SKM-1 treated with dmso at 0.1 percent for 144 hours (cell line): ENCODE measurements at regions not wholly inside any gene's neighbourhood (a gene's known extent, or its start where the extent isn't known, plus 50 kb on each side); places are given as distances from the start of the nearest gene placed in this dataset.
"Not testable (repeated sequence)": the region's sequence is repeated elsewhere in the genome, so short reads cannot be mapped to it uniquely, and the experiment has no call there.

ENCODE experiments used
- DNase-seq: peaks from one replicate; lab custom pipeline; 2025; ENCODE audit not compliant: unreplicated experiment; lab: John Stamatoyannopoulos, UW

DNA sequence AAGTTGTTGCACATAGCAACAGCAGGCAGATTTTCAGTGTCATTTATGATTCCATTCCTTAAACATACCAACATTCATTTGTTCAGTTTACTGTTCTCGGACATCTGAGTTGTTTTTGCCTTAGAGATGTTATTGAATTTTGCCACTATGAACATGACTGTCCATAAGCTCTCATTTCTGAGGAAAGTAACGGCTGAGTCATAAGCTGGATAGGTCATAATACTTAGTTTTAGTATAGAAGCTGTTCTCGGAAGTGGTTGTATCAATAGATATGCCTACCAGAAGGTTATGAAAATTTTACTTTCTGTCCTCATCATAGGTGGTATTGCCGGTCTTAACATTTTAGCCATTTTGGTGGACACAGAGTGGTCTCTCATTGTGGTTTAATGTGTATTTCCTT is 157.1 kb upstream of the CLNK start:
- DNase-seq = no peak

DNA sequence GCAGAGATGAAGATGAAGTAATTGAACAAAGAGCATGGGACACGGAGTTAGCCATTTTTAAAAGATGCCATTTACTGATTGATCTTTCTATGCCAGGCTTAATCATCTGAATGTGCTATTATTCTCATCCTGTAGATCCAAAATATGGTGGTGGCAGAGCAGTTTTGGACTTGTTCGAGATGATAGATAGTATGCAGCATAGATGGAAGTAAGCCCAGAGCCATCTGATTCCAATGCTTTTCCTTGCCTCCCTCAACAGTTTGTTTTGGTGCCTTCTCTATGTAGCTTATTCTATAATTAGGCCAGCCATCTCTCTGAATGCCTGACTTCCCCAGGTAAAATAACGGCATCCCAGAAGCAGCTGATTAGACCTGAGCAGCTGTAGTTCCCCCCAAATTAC is 152.6 kb upstream of the CLNK start:
- DNase-seq = no peak

DNA sequence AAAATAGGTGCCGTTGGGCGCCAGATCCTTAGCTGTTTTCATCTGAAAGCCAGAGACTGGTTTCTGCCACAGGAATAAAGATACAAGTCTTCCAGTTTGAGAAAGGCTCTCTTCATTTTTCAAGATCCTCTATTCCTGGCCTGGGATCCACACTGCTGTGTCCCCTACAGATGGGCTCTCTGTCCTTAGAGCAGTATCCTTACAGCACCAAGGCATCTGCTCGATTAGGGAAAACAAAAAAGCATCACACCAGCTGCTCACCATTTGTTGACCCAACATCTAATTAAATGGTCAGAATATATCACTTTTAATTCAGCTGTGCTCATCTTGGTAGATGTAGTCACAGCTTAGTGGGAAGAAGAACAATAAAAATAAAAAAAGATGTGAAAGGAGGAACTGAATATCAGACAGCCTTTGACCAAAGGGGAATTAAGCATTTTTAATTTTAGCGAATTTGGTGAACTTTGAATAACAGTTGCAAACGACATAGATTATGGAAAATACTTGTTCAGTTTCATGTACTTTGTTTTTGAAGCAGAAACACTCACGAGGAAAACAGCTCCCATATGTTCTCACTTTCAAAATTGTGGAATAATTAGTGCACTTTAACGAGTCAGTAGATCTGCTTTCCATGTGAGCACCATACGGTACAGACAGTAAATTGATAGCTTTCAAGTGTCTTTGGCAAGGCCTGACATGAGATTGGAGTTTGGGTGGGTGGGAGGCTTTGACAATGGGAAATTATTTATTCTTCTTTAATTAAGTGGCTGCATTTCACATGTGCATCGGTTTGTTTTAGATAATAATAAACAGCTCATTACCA is 148.4 kb upstream of the CLNK start:
- DNase-seq = no peak

DNA sequence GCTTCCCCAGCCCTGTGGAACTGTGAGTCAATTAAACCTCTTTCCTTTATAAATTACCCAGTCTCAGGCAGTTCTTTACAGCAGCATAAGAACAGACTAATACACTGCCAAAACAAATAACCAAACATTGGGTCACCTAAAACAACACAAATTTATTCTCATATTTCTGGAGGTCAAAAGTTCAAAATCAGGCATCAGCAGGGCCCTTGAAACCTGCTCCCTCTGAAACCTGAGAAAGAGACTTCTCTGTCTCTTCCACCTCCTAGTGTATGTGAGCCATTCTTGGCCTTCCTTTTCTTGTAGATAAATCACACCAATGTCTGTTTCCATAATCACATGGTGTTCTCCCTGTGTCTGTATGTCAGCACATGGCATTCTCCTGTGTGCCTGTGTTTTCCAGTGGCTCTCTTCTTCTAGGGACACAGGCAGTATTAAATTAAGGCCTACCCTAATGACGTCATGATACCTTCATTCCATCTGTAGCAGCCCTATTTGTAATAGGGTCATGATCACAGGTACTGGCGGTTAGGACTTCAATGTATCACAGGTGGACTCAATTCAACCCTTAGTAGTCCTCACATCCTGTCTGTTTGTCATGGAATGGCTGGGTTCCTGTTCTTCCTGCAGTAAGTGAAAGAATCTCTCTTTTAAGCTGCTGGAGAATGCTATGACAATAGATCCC is 147.3 kb upstream of the CLNK start:
- DNase-seq = no peak

DNA sequence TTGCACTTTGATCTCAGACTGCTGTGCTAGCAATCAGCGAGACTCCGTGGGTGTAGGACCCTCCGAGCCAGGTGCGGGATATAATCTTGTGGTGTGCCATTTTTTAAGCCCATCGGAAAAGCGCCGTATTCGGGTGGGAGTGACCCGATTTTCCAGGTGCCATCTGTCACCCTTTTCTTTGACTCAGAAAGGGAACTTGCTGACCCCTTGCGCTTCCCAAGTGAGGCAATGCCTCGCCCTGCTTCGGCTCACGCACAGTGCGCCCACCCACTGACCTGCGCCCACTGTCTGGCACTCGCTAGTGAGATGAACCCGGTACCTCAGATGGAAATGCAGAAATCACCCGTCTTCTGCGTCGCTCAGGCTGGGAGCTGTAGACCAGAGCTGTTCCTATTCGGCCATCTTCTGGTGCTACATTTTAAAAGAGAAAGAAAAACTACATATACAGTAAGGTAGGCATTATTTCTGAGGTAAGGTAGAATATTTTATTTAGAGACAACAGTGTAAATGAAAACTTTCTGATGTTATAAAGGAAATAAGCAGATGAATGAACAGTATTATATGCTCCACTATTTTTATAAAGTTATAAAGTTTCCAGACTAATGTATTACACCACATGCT is 144.5 kb upstream of the CLNK start:
- DNase-seq = not testable (repeated sequence)

DNA sequence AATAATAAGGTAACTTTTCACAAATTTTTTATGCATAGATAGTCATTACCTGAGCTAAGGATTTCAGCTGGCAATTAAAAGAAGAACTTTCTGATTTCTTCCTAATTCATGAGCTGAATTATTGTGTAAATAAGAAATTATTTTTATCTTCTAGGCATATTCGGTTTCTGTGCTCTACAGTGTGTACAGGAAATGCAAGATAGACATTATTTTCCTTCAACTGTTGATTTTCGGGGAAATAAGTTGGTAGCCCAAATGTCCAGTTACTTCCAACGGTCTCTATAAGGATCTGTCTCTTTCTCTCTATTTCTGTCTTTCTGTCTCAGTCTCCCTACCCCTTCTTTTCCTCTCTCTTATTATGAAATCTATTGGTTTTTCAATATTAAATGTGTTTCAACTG is 137.3 kb upstream of the CLNK start:
- no peak for DNase-seq

DNA sequence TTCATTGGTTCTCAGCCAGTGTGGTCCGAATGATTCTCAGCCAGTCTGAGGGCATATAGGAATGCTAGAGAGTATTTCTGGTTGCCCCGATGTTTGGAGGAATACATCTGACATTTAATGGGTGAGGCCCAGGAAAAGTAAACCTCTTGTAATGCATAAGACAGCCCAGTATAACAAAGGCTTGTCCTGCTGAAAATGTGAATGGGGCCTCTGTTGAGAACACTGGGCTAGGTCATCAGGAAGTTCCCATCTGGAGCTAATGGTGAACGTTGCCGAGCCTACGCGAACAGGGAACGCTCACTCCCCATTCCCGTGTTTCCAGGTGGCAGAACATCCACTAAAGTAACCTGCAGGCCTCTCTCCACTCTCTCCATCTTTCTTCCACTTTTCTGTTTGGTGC is 132.0 kb upstream of the CLNK start:
- no peak for DNase-seq

DNA sequence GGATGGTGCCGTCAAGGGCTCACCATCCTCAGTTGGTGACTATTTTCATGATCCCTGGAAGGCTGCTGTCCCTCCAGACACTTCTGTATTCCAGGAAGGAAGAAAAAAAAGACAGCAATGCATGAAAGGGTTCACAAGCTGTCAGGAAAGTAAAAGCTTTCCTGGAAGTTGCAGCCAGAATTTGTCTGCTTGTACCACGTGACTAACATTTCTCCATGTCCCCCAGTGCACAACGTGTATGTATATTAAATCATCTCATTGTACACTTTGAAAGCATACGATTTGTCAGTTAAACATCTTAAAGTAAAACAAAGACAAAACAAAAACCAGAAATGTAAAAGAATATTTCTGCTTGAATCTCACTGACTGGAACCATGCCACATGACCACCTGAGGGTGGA is 127.4 kb upstream of the CLNK start:
- no peak for DNase-seq

DNA sequence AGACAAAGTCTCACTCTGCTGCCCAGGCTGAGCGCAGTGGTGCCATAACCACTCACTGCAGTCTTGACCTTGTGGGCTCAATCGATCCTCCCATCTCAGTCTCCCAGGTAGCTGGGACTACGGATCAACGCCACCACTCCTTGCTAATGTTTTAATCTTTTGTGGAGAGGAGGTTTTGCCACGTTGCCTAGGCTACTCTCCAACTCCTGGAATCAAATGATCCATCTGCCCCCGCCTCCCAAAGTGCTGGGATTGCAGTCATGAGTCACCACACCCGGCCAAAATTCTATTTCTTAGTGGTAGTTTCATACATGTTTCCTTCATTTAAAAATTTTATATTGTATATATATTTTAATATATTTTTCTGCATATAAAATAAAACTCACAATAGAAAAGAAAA is 125.8 kb upstream of the CLNK start:
- DNase-seq = no peak

DNA sequence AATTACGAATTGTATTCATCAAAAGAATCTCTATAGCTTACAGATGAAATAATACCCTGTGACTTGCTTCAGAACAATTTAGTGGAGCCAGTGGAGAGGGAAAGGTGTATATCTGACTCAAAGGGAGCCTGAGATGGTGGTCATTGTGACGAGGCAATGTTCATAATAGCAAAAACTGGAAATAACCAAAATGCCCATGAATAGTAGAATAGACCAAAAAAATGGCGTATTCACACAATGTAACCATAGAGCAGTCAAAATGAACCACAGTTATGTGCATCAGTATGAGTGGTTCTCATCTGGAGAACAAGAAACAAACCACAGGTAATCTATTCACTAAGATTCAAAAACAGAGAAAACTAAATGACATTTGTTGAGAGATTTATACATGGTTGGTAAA is 125.3 kb upstream of the CLNK start:
- DNase-seq = no peak

DNA sequence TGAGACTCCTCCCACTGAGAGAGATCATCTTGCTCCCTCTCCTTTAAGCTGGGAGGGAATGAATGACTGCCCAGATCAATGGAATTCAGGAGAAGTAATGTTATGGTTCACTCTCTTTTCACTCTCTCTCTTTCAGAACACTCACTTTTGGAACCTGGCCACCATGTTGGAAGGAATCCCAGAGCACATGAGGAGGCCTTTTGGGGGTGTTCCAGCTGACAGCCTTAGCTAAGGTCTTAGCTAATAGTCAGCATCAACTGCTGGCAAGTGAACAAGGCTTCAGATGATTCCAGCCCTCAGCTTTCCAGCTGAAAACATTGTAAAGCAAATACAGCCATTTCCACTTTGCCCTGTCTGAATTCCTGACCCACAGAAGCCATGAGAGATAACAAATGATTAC is 124.0 kb upstream of the CLNK start:
- no peak for DNase-seq

DNA sequence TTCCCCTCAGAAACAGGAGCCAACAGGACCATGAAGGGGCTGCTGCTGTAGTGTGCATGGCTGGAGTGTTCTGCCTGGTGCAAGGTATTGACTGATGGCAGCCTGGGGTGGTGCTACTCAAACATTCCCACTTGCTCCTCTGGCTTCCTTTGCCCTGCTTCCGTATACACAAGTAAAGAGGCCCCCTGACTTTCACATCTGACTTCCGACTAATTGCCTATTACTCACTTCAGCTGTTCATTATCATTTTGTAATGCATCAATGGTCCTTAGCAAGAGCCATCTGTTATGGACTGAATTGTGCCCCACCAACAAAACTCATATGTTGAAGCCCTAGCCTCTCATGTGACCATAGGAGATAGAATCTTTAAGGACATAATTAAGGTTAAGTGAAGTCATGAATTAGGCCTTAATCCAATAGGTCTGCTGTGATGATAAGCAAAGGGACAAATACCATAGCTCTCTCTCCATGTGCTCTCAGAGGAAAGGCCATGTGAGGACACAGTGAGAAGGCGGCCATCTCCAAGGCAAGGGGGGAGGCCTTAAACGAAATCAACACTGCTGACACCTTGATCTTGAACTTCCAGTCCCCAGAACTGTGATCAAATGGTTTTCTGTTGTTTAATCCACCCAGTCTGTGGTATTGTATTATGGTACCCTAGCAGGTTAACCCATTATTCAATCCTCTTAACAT is 122.5 kb upstream of the CLNK start:
- no peak for DNase-seq

DNA sequence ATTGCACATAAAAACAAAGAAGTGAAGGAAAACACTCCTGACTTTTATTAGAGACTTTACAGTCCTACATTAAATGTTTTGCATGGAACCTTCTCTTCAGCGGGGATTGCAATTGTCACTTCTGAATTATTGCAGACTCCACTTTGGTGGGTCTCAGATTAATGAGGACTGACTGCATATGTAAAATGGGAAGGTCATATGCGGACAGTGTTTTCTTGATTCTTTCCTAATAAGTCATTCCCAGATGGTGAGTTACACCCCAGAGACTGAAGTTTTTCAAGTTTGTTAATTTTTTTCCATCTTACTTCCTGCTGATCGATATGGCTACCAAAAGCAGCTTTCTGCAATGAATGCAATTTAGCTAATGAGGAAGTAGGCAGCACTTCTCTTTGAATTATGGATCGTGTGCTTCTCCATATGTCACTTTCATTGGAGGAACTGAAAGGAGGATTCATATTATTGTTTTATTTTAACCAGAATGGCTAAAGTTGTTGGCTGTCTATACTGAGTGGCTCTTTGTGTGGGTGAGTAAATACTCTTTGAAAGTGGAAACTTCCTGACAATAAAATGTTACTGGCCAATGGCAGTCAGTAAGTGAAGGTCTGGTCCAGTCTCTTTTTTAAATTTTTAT is 119.3 kb upstream of the CLNK start:
- no peak for DNase-seq

DNA sequence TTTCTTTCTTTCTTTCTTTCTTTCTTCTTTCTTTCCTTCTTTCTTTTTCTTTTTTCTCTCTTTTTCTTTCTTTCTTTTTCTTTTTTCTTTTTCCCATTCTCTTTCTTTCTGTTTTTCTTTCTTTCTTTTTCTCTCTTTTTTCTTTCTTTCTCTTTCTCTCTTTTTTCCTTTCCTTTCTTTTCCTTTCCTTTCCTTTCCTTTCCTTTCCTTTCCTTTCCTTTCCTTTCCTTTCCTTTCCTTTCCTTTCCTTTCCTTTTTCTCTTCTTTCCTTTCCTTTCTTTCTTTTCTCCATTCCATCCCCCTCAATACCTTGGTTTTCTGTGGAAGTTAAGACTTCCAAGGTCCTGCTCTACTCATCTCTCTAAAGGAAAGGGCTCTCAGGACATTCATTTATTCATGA is 102.8 kb upstream of the CLNK start:
- DNase-seq = no peak

DNA sequence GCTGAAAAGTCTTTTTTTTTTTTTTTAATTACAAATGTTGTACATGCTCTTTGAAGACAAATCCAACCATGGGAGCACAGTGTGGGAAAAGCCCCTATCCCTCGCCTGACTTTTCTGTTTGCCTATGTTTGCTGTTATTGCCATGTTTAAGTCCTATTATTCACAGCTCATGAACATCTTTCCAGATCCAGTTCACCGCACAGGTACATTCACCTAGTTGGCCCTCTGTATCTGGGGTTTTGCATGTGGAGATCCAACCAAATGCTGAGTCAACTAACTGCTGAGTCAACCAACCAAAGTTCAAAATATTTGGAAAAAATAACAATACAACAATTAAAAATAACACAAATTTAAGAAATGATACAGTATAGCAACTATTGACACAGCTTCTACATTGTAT is 100.1 kb upstream of the CLNK start:
- DNase-seq = no peak

DNA sequence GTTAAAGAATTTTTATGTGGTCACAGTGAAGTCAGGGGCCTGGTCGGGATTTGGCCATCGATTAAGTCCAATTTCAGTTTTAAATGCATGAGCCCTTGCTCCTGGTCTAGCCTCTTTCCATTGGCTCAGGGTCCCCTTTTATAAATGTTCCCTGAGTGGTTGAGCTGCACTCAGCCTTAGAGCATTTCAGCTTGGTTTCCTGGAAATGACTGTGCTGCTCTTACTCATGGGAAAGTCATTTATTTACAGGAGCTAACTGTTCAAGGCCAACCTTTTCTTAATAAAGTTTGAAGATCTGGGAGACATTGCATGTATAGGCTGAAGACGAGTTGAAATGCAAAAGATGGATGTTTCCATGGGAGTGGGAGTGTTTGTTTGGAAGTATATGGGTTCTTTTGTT is 98.8 kb upstream of the CLNK start:
- DNase-seq = no peak

DNA sequence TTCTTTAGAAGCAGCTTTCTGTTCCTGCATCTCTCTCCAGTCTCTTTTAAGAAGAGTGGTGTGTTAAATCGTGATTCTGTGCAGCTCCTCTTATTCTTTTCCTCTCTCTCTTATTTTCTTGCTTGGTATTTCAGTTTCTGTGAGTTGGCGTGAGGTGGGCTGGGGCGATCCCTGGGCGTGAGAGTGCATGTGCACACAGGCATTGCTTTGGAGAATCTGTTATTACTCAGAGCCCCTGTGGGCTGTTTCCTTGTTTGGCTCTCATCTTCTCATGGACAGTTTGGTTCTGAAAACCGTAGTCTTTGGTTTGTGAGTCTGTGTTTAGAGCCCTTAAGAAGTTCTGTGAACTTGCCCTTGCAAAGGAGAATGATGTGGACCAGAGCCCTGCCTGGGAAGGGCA is 97.2 kb upstream of the CLNK start:
- no peak for DNase-seq

DNA sequence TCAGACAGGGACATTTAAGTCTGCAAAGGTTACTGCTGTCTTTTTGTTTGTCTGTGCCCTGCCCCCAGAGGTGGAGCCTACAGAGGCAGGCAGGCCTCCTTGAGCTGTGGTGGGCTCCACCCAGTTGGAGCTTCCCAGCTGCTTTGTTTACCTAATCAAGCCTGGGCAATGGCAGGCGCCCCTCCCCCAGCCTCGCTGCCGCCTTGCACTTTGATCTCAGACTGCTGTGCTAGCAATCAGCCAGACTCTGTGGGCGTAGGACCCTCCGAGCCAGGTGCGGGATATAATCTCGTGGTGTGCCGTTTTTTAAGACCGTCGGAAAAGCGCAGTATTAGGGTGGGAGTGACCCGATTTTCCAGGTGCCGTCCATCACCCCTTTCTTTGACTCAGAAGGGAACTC is 96.2 kb upstream of the CLNK start:
- DNase-seq = not testable (repeated sequence)

DNA sequence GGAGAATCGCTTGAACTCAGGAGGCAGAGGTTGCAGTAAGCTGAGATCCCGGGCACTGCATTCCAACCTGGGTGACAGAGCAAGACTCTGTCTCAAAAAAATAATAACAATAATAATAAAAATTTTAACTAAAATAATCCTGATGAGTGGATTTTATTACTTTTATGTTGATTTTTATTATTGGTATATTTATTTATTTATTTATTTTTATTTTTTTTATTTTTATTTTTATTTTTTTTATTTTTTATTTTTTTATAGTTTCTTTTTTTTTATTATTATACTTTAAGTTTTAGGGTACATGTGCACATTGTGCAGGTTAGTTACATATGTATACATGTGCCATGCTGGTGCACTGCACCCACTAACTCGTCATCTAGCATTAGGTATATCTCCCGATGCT is 90.6 kb upstream of the CLNK start:
- not testable (repeated sequence) for DNase-seq

DNA sequence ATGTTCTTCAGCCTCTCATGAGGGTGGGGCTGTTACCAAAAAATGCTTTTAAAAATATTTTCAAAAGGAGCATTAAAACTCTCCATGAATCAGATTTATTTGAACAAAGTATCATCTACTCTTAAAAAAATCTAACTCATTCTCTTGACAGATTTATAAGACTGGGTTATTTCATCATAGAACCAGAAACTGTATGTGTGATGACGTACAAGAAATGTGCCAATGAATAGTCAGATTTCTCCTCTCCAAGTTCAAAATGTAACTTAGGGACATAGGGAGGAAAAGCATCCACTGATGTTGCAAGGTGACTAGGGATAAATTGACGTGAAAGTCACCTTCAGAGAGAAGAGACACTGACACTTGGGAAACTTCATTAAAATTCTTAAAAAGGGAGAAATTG is 89.1 kb upstream of the CLNK start:
- DNase-seq = no peak

DNA sequence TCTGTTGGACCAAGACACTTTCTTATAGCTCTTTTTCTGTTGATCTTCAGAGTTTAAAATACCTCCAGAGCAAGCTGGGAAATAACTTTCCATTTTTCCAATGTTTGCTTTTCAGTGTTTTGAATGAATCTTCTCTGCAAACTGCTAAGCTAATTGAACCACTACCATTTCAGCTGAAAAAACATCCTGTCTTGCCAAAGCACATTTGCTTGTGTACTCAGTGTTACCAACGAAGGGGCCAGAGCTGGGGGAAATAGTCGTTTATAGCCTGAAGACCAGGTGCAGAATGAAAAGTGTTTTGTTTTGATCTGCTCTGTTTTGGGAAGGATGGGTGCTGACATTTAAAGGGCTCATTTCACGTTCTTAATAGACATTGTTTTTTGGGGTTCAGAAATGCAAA is 88.4 kb upstream of the CLNK start:
- no peak for DNase-seq
